ENCODE measurements at regions not wholly inside any gene's neighbourhood (a gene's known extent, or its start where the extent isn't known, plus 50 kb on each side); places are given as distances from the start of the nearest gene placed in this dataset.

DNA sequence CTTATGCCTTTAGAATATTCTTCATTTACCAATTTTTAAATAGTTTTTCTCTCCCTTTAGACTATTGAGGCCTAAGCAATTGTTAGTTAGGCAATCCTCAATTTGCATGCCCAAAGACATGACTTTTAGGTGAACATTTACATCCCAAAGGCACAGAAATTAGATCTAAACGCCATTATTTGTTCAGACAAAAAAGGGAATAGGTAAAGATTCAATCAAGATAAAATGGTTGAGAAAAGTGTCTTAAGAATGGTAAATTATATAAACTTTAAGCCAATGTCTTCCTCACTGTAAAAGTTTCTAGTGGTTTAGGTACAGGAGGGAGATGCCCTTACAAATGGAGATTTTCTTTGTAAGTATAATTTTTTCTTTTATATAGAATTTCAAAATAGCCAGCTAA lies 50.2 kb upstream of the MME start:
- no peak for DNase-seq

DNA sequence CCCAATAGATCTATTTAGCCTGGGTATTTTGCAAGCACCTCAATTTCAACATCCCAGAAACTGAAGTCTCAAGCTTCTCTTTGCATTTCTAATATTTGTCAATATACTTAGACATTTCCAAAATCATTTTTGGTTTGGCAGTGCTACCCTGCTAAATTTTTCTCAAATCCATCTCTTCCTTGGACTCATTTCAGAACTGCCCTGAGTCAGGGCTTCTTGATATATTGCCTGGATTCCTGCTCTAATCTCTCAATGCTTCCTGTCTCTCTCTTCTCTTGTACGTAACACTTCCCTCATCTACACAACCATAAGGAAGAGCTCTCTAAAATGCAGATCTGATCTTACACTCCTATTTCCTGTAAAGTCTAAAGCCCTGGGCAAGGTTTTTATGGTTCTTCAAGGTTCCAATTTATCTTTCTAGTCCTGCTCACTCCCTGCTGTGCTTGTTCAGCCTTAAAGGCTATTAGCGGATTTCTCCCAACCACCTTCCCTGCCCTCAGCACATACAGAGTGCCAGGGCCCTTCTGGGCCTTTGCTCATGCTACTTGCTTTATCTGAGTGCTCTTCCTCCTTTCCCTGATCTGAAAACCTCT lies 53.0 kb upstream of the MME start:
- DNase-seq: no peak

GRCh38 chr3:155024006-155024638 lies 56.0 kb upstream of the MME start:
- no peak for DNase-seq

DNA sequence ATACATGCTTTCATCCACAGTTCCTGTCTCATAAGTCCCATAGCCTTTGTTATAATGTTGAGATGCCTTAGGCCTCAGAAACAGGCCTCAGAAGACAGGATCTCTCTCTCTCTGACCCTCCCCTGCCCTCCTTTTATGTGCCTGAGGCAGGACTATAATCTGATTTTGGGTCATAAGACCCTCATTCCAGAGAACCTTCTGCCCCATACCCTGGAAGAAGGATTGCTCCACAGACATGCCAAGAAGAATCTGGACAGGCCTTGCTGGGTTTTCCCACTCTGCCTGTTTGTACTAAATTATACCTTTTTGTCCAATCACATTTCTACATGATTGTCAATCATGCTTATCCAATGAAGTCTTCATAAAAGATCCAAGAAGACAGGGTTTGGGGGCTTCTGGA lies 57.2 kb upstream of the MME start:
- DNase-seq: no peak

- no peak for DNase-seq
Measured at GRCh38 chr3:155019575-155019974, 60.5 kb upstream of the MME start.

DNA sequence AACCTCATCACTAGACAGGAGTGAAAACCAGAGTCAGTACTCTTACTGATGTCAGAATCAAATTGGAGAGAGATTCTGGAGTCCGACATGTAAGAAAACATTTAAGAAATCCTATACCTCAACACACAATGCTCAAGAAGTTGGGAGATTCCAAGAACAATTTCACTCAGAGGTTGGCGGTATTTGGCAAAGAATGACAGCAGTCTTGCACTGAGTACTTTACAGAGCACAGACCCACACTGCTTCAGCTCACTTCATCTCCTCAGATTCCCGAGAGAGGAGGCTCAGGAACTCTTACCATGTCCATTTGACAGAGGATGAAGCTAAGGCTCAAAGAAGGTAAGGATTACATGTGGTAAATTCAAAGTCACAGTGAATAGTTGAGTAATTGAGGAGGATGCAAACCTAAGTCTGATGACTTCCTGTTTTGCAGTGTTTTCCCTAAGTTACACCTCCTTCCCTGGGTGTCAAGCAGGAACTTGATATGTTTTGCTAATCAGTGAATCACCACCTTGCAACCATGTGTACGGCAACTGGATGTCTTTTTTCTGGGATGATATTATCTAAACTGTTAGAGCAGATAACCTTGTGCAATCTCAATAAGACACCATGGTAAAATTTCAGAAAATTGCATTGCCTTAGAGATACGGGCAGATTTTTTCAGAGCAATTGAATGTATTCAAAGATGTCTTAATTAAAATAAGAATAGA lies 61.3 kb upstream of the MME start:
- no peak for DNase-seq

DNA sequence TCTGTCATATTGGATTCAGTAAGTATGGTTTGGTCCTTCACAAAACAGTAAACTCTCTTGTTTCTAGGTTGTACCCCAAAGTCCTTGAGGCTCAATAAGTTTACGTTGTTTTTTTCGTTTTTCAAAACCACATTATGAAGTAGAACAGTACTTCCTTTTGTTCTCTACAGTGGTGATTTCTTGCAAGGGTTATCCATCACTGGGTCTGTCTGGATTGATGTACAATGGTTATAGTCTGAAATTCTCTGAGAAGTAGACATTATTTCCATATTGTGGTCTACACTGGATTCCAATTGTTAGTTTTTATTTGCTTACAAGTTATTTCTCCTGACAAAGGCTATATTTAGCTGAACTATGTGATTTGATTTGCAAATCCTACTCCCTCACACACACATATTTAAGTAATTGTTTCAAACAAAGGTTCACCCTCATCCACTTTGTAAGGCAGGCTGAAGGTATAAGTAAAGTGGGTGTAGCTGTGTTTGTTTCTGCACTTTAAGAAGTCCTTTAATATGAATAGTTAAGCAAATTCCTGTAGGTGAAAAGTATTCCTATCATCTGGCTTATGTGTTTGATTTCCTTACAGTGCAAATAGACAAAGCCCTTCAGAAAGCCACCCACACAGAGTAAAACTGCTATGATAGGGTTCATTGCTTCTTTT lies 64.2 kb upstream of the MME start:
- DNase-seq: no peak

GRCh38 chr3:155014953-155015352 lies 65.2 kb upstream of the MME start:
- no peak for DNase-seq

- DNase-seq: no peak
Measured at GRCh38 chr3:155013427-155013826, 66.7 kb upstream of the MME start.

- DNase-seq: no peak
Measured at GRCh38 chr3:155012584-155012983, 67.5 kb upstream of the MME start.

GRCh38 chr3:155010416-155010815 lies 69.7 kb upstream of the MME start:
- no peak for DNase-seq

DNA sequence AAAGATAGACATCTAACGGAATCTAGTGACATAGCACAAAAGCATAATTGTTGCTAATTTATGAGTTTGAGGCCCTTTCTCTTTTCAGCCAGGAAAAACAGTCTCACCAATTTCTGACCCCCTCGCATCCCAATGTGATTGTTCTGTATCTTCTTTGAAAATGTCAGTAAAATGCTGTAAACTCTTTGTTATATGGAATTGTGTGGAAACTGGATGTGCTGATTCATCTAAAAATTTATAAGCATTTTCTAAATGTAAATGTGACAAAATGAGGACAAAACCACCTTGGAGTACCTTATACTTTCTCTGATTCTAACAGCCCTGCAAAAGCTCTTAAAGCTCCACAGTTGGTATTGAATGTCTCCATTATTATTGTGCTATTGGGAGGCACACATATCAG lies 70.9 kb upstream of the MME start:
- no peak for DNase-seq

DNA sequence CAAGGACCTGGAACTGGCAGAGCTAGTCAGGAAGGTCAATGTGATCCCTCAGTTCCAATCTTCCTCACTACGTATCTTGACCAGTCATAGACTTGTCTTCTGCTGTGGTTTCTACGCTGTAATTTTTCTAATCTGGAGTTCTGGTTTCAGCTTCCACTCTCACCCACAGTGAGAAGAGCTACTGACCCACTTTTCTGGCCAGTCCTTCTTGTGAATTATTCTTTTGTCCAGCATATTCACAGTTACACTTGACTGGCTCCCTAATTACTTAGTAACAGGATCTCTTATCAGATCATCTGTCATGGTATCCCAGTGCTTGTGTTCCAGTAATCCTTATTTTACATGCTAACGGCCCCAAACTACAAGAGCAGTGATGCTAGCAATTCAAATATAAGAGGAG lies 72.4 kb upstream of the MME start:
- DNase-seq: no peak

- DNase-seq: no peak
Measured at GRCh38 chr3:155001289-155002010, 78.7 kb upstream of the MME start.

DNA sequence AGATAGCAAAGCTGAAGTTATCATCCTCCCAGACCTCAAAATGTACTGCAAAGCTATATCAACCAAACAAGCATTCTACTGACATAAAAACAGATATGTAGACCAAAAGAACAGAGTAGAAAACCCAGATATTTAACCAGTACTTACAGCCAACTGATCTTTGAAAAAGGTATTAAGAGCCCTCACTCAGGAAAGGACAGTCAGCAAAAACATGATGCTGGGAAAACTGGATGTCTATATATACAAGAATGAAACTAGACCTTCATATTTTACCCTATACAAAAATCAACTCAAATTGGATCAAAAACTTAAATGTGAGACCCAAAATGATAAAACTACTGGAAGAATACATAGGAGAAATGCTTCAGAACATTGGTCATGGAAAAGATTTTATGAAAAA lies 87.5 kb upstream of the MME start:
- no peak for DNase-seq

DNA sequence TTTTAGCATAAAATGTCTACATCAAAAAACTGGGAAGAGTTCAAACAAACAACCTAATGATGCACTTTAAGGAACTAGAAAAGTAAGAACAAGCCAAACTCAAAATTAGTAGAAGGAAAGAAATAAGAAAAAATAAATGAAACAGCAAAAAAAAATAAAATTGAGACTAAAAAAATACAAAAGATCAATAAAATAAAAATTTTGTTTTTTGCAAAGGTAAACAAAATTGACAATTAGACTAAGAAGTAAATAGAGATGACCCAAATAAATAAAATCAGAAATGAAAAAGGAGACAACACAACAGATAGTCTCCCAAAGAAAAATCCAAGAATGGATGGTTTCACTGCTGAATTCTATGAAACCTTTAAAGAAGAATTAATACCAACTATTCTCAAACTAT lies 89.6 kb upstream of the MME start:
- DNase-seq: no peak

GRCh38 chr3:154987846-154988245 lies 92.3 kb upstream of the MME start:
- DNase-seq: no peak

GRCh38 chr3:154981664-154982063 lies 98.5 kb upstream of the MME start:
- DNase-seq: no peak

DNA sequence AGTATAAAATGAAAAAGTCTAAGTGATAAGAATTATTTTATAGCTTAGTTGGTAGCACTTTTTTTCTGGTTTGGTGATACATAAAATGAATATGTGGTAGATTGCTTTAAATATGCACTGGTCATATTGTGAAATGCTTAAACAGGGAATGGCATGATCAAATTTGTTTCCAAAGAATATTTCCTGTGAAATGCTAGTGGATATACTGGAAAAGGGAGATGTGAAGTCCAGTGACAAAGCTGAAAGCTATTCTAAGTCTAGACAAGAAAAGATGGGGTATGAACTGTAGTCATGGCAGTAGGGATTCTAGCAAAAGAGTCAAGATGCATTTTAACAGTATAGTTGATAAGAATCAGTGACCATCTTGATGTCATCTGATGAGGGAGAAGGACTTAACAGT lies 98.9 kb upstream of the MME start:
- DNase-seq: no peak

GRCh38 chr3:154979331-154979730 lies 100.8 kb upstream of the MME start:
- no peak for DNase-seq

- DNase-seq: no peak
Measured at GRCh38 chr3:154977666-154978065, 102.5 kb upstream of the MME start.

GRCh38 chr3:154976072-154976983 lies 103.8 kb upstream of the MME start:
- no peak for DNase-seq
